ENCODE measurements at regions not wholly inside any gene's neighbourhood (a gene's known extent, or its start where the extent isn't known, plus 50 kb on each side); places are given as distances from the start of the nearest gene placed in this dataset.
"Not testable (repeated sequence)": the region's sequence is repeated elsewhere in the genome, so short reads cannot be mapped to it uniquely, and the experiment has no call there.

GRCh38 chr18:47409519-47409918, 158.1 kb upstream of the SKOR2 start:
- DNase-seq (ENCODE audit: low spot score) = no peak

- no peak for DNase-seq (ENCODE audit: low spot score)
Measured at GRCh38 chr18:47407736-47408135, 156.3 kb upstream of the SKOR2 start.

GRCh38 chr18:47404845-47405244, 153.4 kb upstream of the SKOR2 start:
- no peak for DNase-seq (ENCODE audit: low spot score)

DNA sequence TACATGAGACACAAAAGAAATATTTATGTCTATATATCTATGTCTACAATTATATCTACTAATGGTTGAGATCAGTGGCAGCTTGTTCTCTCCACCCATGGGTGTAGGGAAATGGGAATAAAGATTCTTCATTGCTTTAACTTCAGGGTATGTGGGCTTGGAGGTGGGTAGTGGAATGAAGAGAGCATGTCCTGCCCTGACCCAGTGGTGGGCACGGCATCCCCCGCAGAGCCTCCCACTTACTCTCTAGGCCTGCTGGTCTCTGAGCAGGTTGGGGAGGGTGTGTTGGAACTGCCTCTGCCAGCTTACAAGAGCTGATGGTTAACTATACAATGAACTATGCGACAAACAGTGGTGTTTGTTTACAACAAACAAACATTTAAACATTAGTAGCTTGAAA, 152.5 kb upstream of the SKOR2 start:
- DNase-seq (ENCODE audit: low spot score) = no peak

DNA sequence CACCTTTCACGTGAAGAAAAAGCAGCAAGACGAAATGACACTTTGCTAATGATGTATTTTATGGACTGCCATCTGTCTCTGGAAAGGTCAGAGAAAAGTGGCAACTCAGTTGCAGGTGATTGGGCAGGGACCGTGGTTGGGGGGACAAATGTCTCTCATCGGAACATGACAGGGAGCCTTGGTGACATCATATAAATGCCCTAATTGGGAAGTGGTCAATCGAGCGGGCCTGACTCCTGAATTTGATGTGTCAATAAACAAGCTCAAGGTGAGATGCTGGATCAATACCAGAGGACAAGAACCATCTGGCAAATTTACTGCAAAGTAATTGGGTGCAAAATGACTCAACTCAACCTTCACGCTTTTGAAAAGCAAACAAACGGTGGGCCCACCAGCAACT, 151.9 kb upstream of the SKOR2 start:
- DNase-seq (ENCODE audit: low spot score) = no peak

DNA sequence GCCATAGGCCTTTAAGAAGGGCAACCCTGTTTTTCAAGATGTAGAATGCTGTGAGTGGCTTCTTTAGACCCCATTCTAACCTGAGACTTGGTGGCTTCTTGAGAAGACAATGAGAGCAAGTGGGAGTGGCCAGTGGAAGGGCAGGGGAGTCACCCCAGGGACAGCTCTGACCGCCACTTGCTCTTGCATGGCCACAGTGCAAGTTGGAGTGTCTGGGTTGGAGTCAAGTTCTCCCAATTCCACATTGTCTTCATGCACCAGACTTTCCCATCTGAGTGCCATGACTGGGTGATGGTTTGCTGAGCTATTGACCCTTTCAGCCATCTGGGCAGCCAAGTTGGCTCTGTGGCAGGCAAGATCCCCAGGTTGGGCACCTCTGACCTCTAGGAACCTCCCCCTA, 148.0 kb upstream of the SKOR2 start:
- DNase-seq (ENCODE audit: low spot score) = no peak

GRCh38 chr18:47397671-47398319, 146.3 kb upstream of the SKOR2 start:
- no peak for DNase-seq (ENCODE audit: low spot score)

DNA sequence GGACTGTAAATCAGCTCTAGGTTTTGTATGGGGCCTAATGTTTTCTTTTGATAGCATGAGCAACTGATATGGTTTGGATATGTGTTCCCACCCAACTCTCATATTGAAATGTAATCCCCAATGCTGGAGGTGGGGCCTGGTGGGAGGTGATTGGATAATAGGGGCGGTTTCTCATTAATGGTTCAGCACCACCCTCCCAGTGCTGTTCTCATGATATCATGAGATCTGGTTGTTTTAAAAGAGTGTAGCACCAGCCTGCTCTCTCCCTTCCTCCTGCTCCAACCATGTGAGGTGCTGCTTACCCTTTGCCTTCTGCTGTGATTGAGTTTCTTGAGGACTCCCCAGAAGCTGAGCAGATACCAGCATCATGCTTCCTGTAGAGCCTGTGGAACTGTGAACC, 140.2 kb upstream of the SKOR2 start:
- no peak for DNase-seq (ENCODE audit: low spot score)

DNA sequence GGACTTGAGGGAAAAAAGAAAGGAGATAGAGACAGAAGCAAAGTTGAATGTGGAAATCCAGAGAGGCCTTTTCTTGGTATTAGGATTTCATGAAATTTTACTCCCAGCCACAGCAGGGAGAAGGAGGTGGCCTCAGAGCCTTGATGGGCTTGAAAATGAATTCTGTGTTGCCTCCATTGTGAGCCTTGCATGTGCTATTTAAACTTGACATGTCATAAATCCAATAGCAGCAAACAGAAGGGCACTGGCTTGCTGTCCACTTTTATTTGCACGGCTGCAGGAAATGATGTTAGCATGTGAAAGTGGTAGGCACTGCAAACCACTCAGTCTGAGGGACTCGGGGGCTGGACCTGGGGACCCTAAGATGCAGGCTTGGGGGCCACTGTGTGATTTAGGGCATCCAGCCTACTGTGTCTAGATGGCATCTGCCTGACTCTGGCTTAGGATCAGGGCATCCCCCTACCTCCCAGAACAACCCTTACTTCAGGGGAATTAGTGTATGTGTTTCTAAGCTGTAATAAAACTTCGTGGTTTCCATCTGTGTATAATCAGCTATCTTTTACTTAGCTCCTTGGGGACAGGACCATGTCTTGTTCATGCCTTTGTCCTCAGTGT, 139.1 kb upstream of the SKOR2 start:
- no peak for DNase-seq (ENCODE audit: low spot score)

DNA sequence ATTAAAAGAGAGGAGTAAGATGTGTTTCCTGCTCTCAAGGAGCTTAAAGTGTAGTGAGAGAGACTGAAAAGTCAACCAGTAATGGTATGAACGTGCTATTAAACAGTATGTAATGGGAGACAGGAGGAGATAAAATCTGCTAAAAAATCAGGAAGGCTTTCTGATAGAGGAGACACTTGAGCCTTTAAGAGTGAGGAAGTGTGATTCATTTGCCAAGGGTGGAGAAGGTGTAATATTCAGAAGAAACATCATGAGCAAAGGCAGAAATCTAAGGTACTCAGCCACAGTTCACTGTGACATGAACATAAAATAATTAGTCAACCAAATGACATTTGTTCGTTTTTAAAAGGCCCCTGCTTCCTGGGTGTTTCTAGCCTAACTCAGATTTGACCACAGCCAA, 137.8 kb upstream of the SKOR2 start:
- DNase-seq (ENCODE audit: low spot score) = no peak

- DNase-seq (ENCODE audit: low spot score) = no peak
Measured at GRCh38 chr18:47387864-47388263, 136.4 kb upstream of the SKOR2 start.

GRCh38 chr18:47383729-47384128, 132.3 kb upstream of the SKOR2 start:
- no peak for DNase-seq (ENCODE audit: low spot score)

- DNase-seq (ENCODE audit: low spot score) = no peak
Measured at GRCh38 chr18:47381975-47382570, 130.6 kb upstream of the SKOR2 start.

GRCh38 chr18:47380153-47380552, 128.7 kb upstream of the SKOR2 start:
- DNase-seq (ENCODE audit: low spot score) = no peak

DNA sequence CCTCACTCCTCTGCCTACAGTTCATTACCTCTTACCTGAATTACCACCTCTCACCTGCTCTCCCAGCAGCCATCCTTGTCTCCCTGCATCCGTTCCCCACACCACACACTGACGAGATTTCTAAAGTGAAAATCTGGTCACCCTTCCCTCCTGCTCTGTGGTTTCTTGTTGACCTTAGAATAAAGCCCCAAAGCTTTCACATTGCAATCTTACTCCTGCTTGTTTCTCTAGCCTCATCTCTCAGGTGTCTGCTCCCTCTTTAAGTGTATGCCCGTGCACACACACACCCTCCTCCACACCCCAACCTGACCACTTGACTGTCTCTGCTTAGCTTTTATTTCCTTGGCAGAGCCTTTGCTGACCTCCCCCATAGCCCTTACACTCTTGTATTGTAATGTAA, 122.0 kb upstream of the SKOR2 start:
- no peak for DNase-seq (ENCODE audit: low spot score)

- DNase-seq (ENCODE audit: low spot score) = no peak
Measured at GRCh38 chr18:47370052-47370451, 118.6 kb upstream of the SKOR2 start.

GRCh38 chr18:47354061-47354460, 102.6 kb upstream of the SKOR2 start:
- DNase-seq (ENCODE audit: low spot score) = not testable (repeated sequence)

- DNase-seq (ENCODE audit: low spot score) = no peak
Measured at GRCh38 chr18:47346016-47346415, 94.6 kb upstream of the SKOR2 start.

DNA sequence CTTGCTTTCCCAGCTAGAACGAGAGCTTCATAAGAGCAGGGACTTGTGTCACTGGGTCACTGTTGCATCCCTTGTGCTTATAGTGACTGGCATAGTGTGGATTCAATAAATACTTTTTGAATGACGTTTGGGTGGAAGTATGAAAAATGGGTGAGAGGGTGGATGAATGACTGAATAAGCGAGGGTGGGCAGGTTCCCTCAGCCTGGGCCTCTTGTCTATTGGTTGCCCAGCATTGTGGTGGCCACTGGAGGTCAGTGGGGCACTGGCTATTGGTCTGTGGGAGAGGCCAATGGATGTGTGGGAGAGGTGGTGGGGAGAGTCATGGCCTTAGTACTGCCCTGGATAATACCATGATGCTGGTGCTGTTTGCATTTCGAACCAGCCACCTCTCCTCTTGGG, 93.8 kb upstream of the SKOR2 start:
- no peak for DNase-seq (ENCODE audit: low spot score)

DNA sequence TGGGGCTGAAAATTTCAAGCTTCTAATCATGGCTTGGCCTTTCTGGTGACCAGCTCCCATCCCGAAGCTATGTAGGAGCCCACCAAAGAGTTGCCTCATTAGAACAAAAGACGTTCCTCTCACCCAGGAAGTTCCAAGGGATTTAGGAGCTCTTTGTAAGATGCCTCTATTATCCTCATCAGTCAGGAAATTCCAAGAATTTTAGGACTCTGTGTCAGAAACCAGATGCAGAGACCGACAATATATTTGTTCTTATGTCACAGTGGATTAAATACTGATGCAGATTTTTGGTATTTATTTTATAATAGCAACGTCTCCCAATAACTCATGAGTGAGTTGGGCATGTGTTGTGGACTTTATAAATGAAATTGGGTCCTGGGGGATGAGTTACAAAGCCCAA, 91.8 kb upstream of the SKOR2 start:
- no peak for DNase-seq (ENCODE audit: low spot score)

GRCh38 chr18:47342566-47342965, 91.1 kb upstream of the SKOR2 start:
- no peak for DNase-seq (ENCODE audit: low spot score)

DNA sequence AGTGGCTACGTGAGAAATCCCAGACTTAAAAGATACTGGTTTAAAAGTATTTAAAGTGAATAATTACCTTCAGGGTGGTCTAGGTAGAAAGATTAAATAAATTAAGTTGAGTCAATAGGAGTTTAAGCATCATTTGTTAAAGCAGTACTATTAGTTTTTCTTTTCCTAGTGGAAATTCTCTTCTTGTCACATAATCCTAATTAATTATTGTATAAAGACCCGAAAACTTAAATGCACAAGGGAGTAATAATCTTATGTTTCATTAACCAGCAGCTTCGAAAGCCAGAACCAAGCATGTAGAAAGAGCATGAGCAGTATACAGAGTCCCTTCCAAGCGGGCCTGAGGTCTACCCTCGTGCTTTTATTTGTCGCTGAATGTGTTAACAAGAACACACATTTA, 90.2 kb upstream of the SKOR2 start:
- DNase-seq (ENCODE audit: low spot score) = no peak

- DNase-seq (ENCODE audit: low spot score) = no peak
Measured at GRCh38 chr18:47334966-47335365, 83.5 kb upstream of the SKOR2 start.

Measured in LoVo (cell line).